OCI-LY7 (cell line): ENCODE measurements at regions not wholly inside any gene's neighbourhood (a gene's known extent, or its start where the extent isn't known, plus 50 kb on each side); places are given as distances from the start of the nearest gene placed in this dataset.

Experiments
- BruUV-seq: library from RNA; stranded (reverse); fragments of 400-500 nt; replicated peaks from 2 replicates; lab custom pipeline; 2021; lab: Mats Ljungman, UMichigan
- CTCF ChIA-PET: fragments of 300-600 bp; sonication (Branson Sonifier 250); formaldehyde crosslinking; loops from one replicate; lab custom pipeline; 2022; ENCODE audit warnings: antibody characterized with exemption; ENCODE audit not compliant: unreplicated experiment; lab: Charles Lee
- POLR2A ChIA-PET: fragments of 300-600 bp; sonication (Branson Sonifier 250); formaldehyde crosslinking; loops from one replicate; lab custom pipeline; 2022; ENCODE audit warnings: antibody characterized with exemption; lab: Charles Lee
- DNase-seq: peaks from one replicate; pipeline ENCODE4 v3.0.0-alpha.2; 2015; ENCODE audit warnings: low spot score
- H2AFZ ChIP-seq: fragments of 200-600 bp; sonication (generic), shearing (Covaris generic); 2 replicates; pipeline ENCODE4 v1.6.1; 2014; ENCODE audit warnings: mild to moderate bottlenecking, antibody characterized with exemption, low read length, moderate library complexity
- H3K27ac ChIP-seq: fragments of 200-600 bp; sonication (generic); 2 replicates; pipeline ENCODE4 v1.5.1; 2014; ENCODE audit warnings: mixed run types, low read depth, mild to moderate bottlenecking, moderate library complexity, low read length, inconsistent platforms; ENCODE audit not compliant: poor library complexity, severe bottlenecking
- H3K36me3 ChIP-seq: fragments of 200-600 bp; sonication (generic); 2 replicates; pipeline ENCODE4 v1.6.1; 2014; ENCODE audit warnings: mild to moderate bottlenecking, antibody characterized with exemption, low read length, moderate library complexity, mixed read lengths; ENCODE audit not compliant: insufficient read depth
- H3K4me1 ChIP-seq: fragments of 200-600 bp; sonication (generic); 2 replicates; pipeline ENCODE4 v1.5.1; 2014; ENCODE audit warnings: mild to moderate bottlenecking, low read length; ENCODE audit not compliant: insufficient read depth, poor library complexity, severe bottlenecking
- H3K4me2 ChIP-seq: fragments of 200-600 bp; sonication (generic); 2 replicates; pipeline ENCODE4 v1.6.1; 2014; ENCODE audit warnings: mild to moderate bottlenecking, low read length
- H3K4me3 ChIP-seq: fragments of 200-600 bp; sonication (generic); 2 replicates; pipeline ENCODE4 v1.5.1; 2014; ENCODE audit warnings: mild to moderate bottlenecking, low read depth, low read length; ENCODE audit not compliant: poor library complexity, severe bottlenecking
- H3K79me2 ChIP-seq: fragments of 200-600 bp; sonication (generic); 2 replicates; pipeline ENCODE4 v1.6.1; 2016; ENCODE audit warnings: low read depth, mild to moderate bottlenecking, low read length, moderate library complexity, mixed read lengths; ENCODE audit not compliant: insufficient read depth
- H3K9me2 ChIP-seq: fragments of 200-600 bp; sonication (generic); 2 replicates; pipeline ENCODE4 v1.6.1; 2016; ENCODE audit warnings: mild to moderate bottlenecking, low read length, mixed read lengths; ENCODE audit not compliant: insufficient read depth
- H3K9me3 ChIP-seq: fragments of 200-600 bp; sonication (generic); 2 replicates; pipeline ENCODE4 v1.6.1; 2014; ENCODE audit warnings: mild to moderate bottlenecking, mixed run types, low read length, mixed read lengths
- H4K20me1 ChIP-seq: fragments of 200-600 bp; sonication (generic); 2 replicates; pipeline ENCODE4 v1.6.1; 2014; ENCODE audit warnings: mild to moderate bottlenecking, antibody characterized with exemption, low read length, moderate library complexity, mixed read lengths; ENCODE audit not compliant: insufficient read depth
- CTCF ChIP-seq: fragments of 200-600 bp; sonication (generic); conservative IDR thresholded peaks from 2 replicates; pipeline ENCODE4 v1.5.1; 2014; ENCODE audit warnings: mild to moderate bottlenecking, antibody characterized with exemption, low read length, moderate library complexity, mixed read lengths
- EZH2phosphoT487 ChIP-seq: fragments of 200-600 bp; sonication (generic); IDR thresholded peaks from 2 replicates; pipeline ENCODE4 v1.6.1; 2018; ENCODE audit warnings: low read depth, borderline replicate concordance, mild to moderate bottlenecking, mixed run types, antibody characterized with exemption, low read length, moderate library complexity, mixed read lengths
- intact Hi-C: fragments of 100-400 bp; cut with micrococcal nuclease; formaldehyde crosslinking; loops from one replicate; pipeline ENCODE4 v1.10.0; 2022; ENCODE audit not compliant: unreplicated experiment

GRCh38 chr10:15997313-15997712 is 137.0 kb upstream of the MINDY3 start:
- Histone ChIP-seq H3K9me3 (no peaks in the 10 kb centered on the region), H3K4me3 (no peak overlapping the region), H3K4me2 (no peak overlapping the region), H2AFZ (no peak overlapping the region), H4K20me1 (no peaks in the 10 kb centered on the region), H3K9me2 (no peaks in the 10 kb centered on the region), H3K36me3 (no peaks in the 10 kb centered on the region), H3K27ac (no peak overlapping the region), H3K79me2 (no peaks in the 10 kb centered on the region), H3K4me1 (no peaks in the 10 kb centered on the region)
- DNase-seq: no peak
- ChIA-PET POLR2A (interaction anchor here (0.6 kb wide), 1 partner anchor 989 kb away, joined by 3 read pairs; no protein-coding TSS in a partner anchor), CTCF (no interaction called here)
- no TSS peak for BruUV-seq
- intact Hi-C loops: no loop called here
- TF ChIP-seq EZH2phosphoT487 (no peak), CTCF (no peak)

DNA sequence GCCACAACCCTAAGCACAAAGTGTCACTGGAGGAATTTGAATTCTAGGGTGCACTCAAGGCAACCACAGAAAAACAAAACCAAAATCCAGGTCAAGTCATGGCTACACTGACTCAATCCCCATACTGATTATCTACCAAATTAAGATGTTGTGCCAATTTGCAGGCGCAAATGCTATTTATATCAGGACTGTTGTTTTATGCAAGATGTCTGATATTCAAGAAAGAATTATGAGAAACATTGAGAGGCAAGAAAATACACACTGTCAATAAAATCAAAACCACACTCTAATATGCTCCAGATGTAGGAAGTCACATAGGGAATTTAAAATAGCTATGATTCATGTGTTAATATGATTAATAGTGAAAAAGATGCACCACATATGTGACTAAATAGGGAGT is 141.3 kb upstream of the MINDY3 start:
- intact Hi-C loops: no loop called here
- BruUV-seq: no TSS peak
- ChIA-PET CTCF (no interaction called here), POLR2A (no interaction called here)
- Histone ChIP-seq H3K4me2 (no peak overlapping the region), H3K4me3 (no peak overlapping the region), H4K20me1 (no peaks in the 10 kb centered on the region), H3K9me2 (no peaks in the 10 kb centered on the region), H3K79me2 (no peaks in the 10 kb centered on the region), H3K36me3 (no peaks in the 10 kb centered on the region), H2AFZ (no peak overlapping the region), H3K27ac (no peak overlapping the region), H3K4me1 (no peaks in the 10 kb centered on the region), H3K9me3 (no peaks in the 10 kb centered on the region)
- no peak for DNase-seq
- TF ChIP-seq EZH2phosphoT487: no peak
- no peak for TF ChIP-seq CTCF

DNA sequence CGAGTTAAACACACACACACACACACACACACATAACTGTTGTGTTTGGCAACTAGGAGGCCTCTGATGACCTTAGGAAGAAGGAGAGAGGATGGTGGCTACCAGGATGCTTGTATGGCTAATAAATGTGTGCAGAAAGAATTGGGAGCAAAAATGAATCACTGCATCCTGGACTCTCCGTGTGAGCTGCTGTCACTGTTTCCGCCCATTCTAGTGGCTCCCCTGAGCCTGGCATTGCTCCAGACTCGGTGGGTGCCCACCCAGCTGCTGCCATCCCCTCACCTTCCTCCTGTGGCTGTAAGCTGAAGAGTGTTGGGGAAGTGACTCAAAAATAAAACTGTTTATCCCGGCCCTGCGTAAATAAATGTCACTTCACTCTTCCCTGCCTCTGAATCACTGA is 149.5 kb upstream of the MINDY3 start:
- Histone ChIP-seq H3K9me2 (no peaks in the 10 kb centered on the region), H3K36me3 (no peaks in the 10 kb centered on the region), H4K20me1 (no peaks in the 10 kb centered on the region), H3K4me3 (no peak overlapping the region), H3K79me2 (no peaks in the 10 kb centered on the region), H3K4me2 (no peak overlapping the region), H3K9me3 (no peaks in the 10 kb centered on the region), H3K27ac (no peak overlapping the region), H3K4me1 (no peaks in the 10 kb centered on the region), H2AFZ (no peak overlapping the region)
- intact Hi-C loops: no loop called here
- ChIA-PET POLR2A (no interaction called here), CTCF (no interaction called here)
- no peak for TF ChIP-seq EZH2phosphoT487
- TF ChIP-seq CTCF: no peak
- DNase-seq: no peak
- BruUV-seq: no TSS peak
